ENCODE measurements at regions not wholly inside any gene's neighbourhood (a gene's known extent, or its start where the extent isn't known, plus 50 kb on each side); places are given as distances from the start of the nearest gene placed in this dataset.

DNA sequence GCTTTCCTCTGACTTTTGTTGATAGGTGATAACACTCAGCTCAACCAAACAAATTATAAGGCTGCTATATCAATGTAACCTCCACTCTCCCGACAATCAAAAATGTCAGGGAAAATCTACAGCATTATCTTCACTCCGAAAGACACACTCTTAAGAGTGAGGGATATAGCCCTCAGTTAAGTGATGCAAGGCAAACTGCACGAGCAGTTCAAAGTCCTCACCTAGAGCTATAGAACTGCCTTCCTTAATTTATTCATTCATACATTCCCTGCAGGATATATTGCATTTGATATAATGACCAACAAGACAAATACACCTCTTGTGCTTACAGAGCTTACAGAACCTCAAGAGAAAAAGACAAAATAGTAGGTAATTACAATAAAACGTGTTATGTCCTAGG lies 378.1 kb downstream of the ELAVL2 start:
- Mint-ChIP-seq H3K4me1 (no peaks in the 10 kb centered on the region), H3K4me3 (no peak overlapping the region), H3K27ac (no peak overlapping the region), H3K27me3 (no peaks in the 10 kb centered on the region), H3K36me3 (no peaks in the 10 kb centered on the region), H3K9me3 (peaks cover 2 to 18% (median 8%) of the 10 kb centered on the region in 5 donors)
- Histone ChIP-seq H3K4me3 (ENCODE audit: low read length) (no peak overlapping the region), H3K4me1 (ENCODE audit: insufficient read depth, low read length) (no peaks in the 10 kb centered on the region), H3K36me3 (ENCODE audit: insufficient read depth, low read length) (no peaks in the 10 kb centered on the region), H3K27me3 (ENCODE audit: insufficient read depth, low read length, poor library complexity, severe bottlenecking) (no peaks in the 10 kb centered on the region), H3K27ac (ENCODE audit: low read depth, low read length) (no peak overlapping the region), H3K9me3 (ENCODE audit: low read length) (no peaks in the 10 kb centered on the region)
- ChIA-PET CTCF (no interaction called here), POLR2A (no interaction called here)
- no peak for DNase-seq

DNA sequence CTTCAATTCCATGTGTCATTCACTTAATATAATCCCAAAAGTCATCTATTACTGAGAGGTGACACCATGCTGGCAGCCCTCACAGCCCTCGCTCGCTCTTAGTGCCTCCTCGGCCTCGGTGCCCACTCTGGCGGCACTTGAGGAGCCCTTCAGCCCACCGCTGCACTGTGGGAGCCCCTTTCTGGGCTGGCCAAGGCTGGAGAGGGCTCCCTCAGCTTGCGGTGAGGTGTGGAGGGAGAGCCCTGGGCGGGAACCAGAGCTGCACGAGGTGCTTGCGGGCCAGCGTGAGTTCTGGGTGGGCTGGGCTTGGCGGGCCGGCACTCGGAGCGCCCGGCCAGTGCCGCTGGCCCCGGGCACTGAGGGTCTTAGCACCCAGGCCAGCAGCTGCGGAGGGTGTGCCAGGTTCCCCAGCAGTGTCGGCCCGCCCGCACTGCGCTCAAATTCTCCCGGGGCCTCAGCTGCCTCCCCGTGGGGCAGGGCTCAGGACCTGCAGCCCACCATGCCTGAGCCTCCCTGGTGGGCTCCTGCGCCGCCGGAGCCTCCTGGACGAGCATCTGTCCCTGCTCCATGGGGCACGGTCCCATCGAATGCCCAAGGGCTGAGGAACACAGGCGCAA lies 374.1 kb downstream of the ELAVL2 start:
- Histone ChIP-seq H3K27ac (ENCODE audit: low read depth, low read length) (no peak overlapping the region), H3K27me3 (ENCODE audit: insufficient read depth, low read length, poor library complexity, severe bottlenecking) (no peaks in the 10 kb centered on the region), H3K4me1 (ENCODE audit: insufficient read depth, low read length) (no peaks in the 10 kb centered on the region), H3K4me3 (ENCODE audit: low read length) (no peak overlapping the region), H3K36me3 (ENCODE audit: insufficient read depth, low read length) (no peaks in the 10 kb centered on the region), H3K9me3 (ENCODE audit: low read length) (no peaks in the 10 kb centered on the region)
- Mint-ChIP-seq H3K27ac (no peak overlapping the region), H3K4me3 (no peak overlapping the region), H3K36me3 (no peaks in the 10 kb centered on the region), H3K9me3 (peaks cover 2 to 18% (median 8%) of the 10 kb centered on the region in 5 donors), H3K4me1 (no peaks in the 10 kb centered on the region), H3K27me3 (no peaks in the 10 kb centered on the region)
- ChIA-PET CTCF (no interaction called here), POLR2A (no interaction called here)
- DNase-seq, result no peak

GRCh38 chr9:23464275-23464674 lies 361.8 kb downstream of the ELAVL2 start:
- POLR2A ChIA-PET, result no interaction called here
- H3K4me3 ChIP-seq (ENCODE audit: low read length), result no peak overlapping the region

GRCh38 chr9:23467276-23467675 lies 358.8 kb downstream of the ELAVL2 start:
- Histone ChIP-seq H3K4me1 (ENCODE audit: insufficient read depth, low read length) (no peaks in the 10 kb centered on the region), H3K36me3 (ENCODE audit: insufficient read depth, low read length) (no peaks in the 10 kb centered on the region), H3K27me3 (ENCODE audit: insufficient read depth, low read length, poor library complexity, severe bottlenecking) (no peaks in the 10 kb centered on the region), H3K4me3 (ENCODE audit: low read length) (no peak overlapping the region), H3K27ac (ENCODE audit: low read depth, low read length) (no peak overlapping the region), H3K9me3 (ENCODE audit: low read length) (no peaks in the 10 kb centered on the region)
- no peak for DNase-seq
- H3K4me3 Mint-ChIP-seq, result no peak overlapping the region
- ChIA-PET POLR2A (no interaction called here), CTCF (no interaction called here)
- no peaks in the 10 kb centered on the region for H3K27me3 Mint-ChIP-seq
- no peak overlapping the region for H3K27ac Mint-ChIP-seq
- H3K4me1 Mint-ChIP-seq, result no peaks in the 10 kb centered on the region
- H3K36me3 Mint-ChIP-seq, result no peaks in the 10 kb centered on the region
- H3K9me3 Mint-ChIP-seq, result peaks cover 2 to 29% (median 8%) of the 10 kb centered on the region in 5 donors

More at GRCh38 chr9:23464275-23464674, 361.8 kb downstream of the ELAVL2 start:
- no peaks in the 10 kb centered on the region for H3K36me3 ChIP-seq (ENCODE audit: insufficient read depth, low read length)
- peaks cover 2 to 30% (median 12%) of the 10 kb centered on the region in 5 donors for H3K9me3 Mint-ChIP-seq
- no peaks in the 10 kb centered on the region for H3K36me3 Mint-ChIP-seq
- H3K27me3 Mint-ChIP-seq, result no peaks in the 10 kb centered on the region
- no peaks in the 10 kb centered on the region for H3K4me1 ChIP-seq (ENCODE audit: insufficient read depth, low read length)
- no peak overlapping the region for H3K27ac ChIP-seq (ENCODE audit: low read depth, low read length)
- no peak for DNase-seq
- H3K4me1 Mint-ChIP-seq, result no peaks in the 10 kb centered on the region
- H3K9me3 ChIP-seq (ENCODE audit: low read length), result no peaks in the 10 kb centered on the region
- H3K4me3 Mint-ChIP-seq, result no peak overlapping the region
- CTCF ChIA-PET, result no interaction called here
- no peaks in the 10 kb centered on the region for H3K27me3 ChIP-seq (ENCODE audit: insufficient read depth, low read length, poor library complexity, severe bottlenecking)
- no peak overlapping the region for H3K27ac Mint-ChIP-seq

GRCh38 chr9:23477908-23478307 lies 348.1 kb downstream of the ELAVL2 start:
- Histone ChIP-seq H3K4me3 (ENCODE audit: low read length) (no peak overlapping the region), H3K27ac (ENCODE audit: low read depth, low read length) (no peak overlapping the region), H3K9me3 (ENCODE audit: low read length) (peaks cover 4% of the 10 kb centered on the region), H3K27me3 (ENCODE audit: insufficient read depth, low read length, poor library complexity, severe bottlenecking) (no peaks in the 10 kb centered on the region), H3K4me1 (ENCODE audit: insufficient read depth, low read length) (no peaks in the 10 kb centered on the region), H3K36me3 (ENCODE audit: insufficient read depth, low read length) (no peaks in the 10 kb centered on the region)
- Mint-ChIP-seq H3K9me3 (peaks cover 0 to 9% (median 5%) of the 10 kb centered on the region in 5 donors), H3K36me3 (peaks cover 0 to 4% (median 0%) of the 10 kb centered on the region in 3 donors), H3K27me3 (no peaks in the 10 kb centered on the region), H3K27ac (no peak overlapping the region), H3K4me3 (no peak overlapping the region), H3K4me1 (no peaks in the 10 kb centered on the region)
- ChIA-PET POLR2A (no interaction called here), CTCF (no interaction called here)
- DNase-seq, result no peak

DNA sequence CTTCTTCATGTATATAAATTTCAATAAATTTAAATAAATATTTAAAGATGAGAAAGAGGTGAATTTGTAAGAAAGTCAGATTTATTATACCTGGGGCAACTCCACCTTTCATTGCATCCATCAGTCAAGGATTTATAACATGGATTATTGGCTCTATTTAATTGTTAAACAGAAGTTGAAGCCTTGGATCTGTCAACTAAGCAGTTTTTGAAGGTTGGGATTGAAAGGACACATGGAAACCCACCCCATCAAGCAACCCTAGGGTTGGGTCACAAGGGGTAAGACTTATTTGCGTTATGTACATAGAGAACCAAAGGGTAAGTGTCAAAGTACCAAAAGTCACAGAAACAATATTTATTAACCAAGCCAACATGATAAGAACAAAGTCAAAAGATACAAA lies 342.5 kb downstream of the ELAVL2 start:
- Mint-ChIP-seq H3K9me3 (peaks cover 0 to 11% (median 4%) of the 10 kb centered on the region in 5 donors), H3K27ac (no peak overlapping the region), H3K4me1 (no peaks in the 10 kb centered on the region), H3K4me3 (no peak overlapping the region), H3K36me3 (peaks cover 0 to 4% (median 0%) of the 10 kb centered on the region in 3 donors), H3K27me3 (no peaks in the 10 kb centered on the region)
- Histone ChIP-seq H3K27me3 (ENCODE audit: insufficient read depth, low read length, poor library complexity, severe bottlenecking) (no peaks in the 10 kb centered on the region), H3K9me3 (ENCODE audit: low read length) (peaks cover 4% of the 10 kb centered on the region), H3K4me3 (ENCODE audit: low read length) (no peak overlapping the region), H3K27ac (ENCODE audit: low read depth, low read length) (no peak overlapping the region), H3K36me3 (ENCODE audit: insufficient read depth, low read length) (no peaks in the 10 kb centered on the region), H3K4me1 (ENCODE audit: insufficient read depth, low read length) (no peaks in the 10 kb centered on the region)
- ChIA-PET CTCF (no interaction called here), POLR2A (no interaction called here)
- no peak for DNase-seq

- no peaks in the 10 kb centered on the region for H3K27me3 ChIP-seq (ENCODE audit: insufficient read depth, low read length, poor library complexity, severe bottlenecking)
- no peaks in the 10 kb centered on the region for H3K36me3 ChIP-seq (ENCODE audit: insufficient read depth, low read length)
- no peak overlapping the region for H3K27ac Mint-ChIP-seq
- H3K9me3 ChIP-seq (ENCODE audit: low read length), result no peaks in the 10 kb centered on the region
- H3K4me1 Mint-ChIP-seq, result no peaks in the 10 kb centered on the region
- no peaks in the 10 kb centered on the region for H3K36me3 Mint-ChIP-seq
- no peak for DNase-seq
- ChIA-PET CTCF (no interaction called here), POLR2A (no interaction called here)
- H3K4me3 Mint-ChIP-seq, result no peak overlapping the region
- no peak overlapping the region for H3K27ac ChIP-seq (ENCODE audit: low read depth, low read length)
- no peaks in the 10 kb centered on the region for H3K4me1 ChIP-seq (ENCODE audit: insufficient read depth, low read length)
- peaks cover 0 to 3% (median 0%) of the 10 kb centered on the region in 5 donors for H3K9me3 Mint-ChIP-seq
- H3K27me3 Mint-ChIP-seq, result no peaks in the 10 kb centered on the region
- H3K4me3 ChIP-seq (ENCODE audit: low read length), result no peak overlapping the region
These were observed 333.7 kb downstream of the ELAVL2 start for GRCh38 chr9:23492126-23493002.

- ChIA-PET CTCF (no interaction called here), POLR2A (no interaction called here)
- H3K27me3 ChIP-seq (ENCODE audit: insufficient read depth, low read length, poor library complexity, severe bottlenecking), result no peaks in the 10 kb centered on the region
- H3K4me1 ChIP-seq (ENCODE audit: insufficient read depth, low read length), result no peaks in the 10 kb centered on the region
- Mint-ChIP-seq H3K27ac (no peak overlapping the region), H3K36me3 (no peaks in the 10 kb centered on the region), H3K27me3 (no peaks in the 10 kb centered on the region), H3K4me3 (no peak overlapping the region), H3K4me1 (no peaks in the 10 kb centered on the region), H3K9me3 (peaks cover 0 to 4% (median 0%) of the 10 kb centered on the region in 5 donors)
- H3K4me3 ChIP-seq (ENCODE audit: low read length), result no peak overlapping the region
- no peaks in the 10 kb centered on the region for H3K36me3 ChIP-seq (ENCODE audit: insufficient read depth, low read length)
- H3K9me3 ChIP-seq (ENCODE audit: low read length), result peaks cover 4% of the 10 kb centered on the region
- no peak overlapping the region for H3K27ac ChIP-seq (ENCODE audit: low read depth, low read length)
- DNase-seq, result no peak
These were observed 332.8 kb downstream of the ELAVL2 start for GRCh38 chr9:23493219-23493618.
